ENCODE measurements at regions not wholly inside any gene's neighbourhood (a gene's known extent, or its start where the extent isn't known, plus 50 kb on each side); places are given as distances from the start of the nearest gene placed in this dataset.

- TF ChIP-seq NFYB (CRISPR knock-in tag; conservative IDR thresholded peaks at IDR 0.05; ENCODE audit: low read depth) (no peak), ATF1 (CRISPR knock-in tag; IDR thresholded peaks at IDR 0.05) (no peak)
Measured at GRCh38 chr2:107412981-107413380, 413.7 kb upstream of the RGPD4 start (continued).

GRCh38 chr2:107414376-107414775 lies 412.3 kb upstream of the RGPD4 start:
- CTCF ChIA-PET = no interaction called here

GRCh38 chr2:107418708-107419107 lies 408.0 kb upstream of the RGPD4 start:
- Mint-ChIP-seq H3K27me3 (ENCODE audit: low read depth) (no peaks in the 10 kb centered on the region), H3K4me3 (no peak overlapping the region), H3K4me1 (no peaks in the 10 kb centered on the region), H3K9me3 (no peaks in the 10 kb centered on the region), H3K27ac (no peak overlapping the region), H3K36me3 (no peaks in the 10 kb centered on the region)
- ATAC-seq (no peak), DNase-seq (ENCODE audit: low spot score) (no peak)
- ChIA-PET POLR2A (no interaction called here), CTCF (no interaction called here)
- no peak for TF ChIP-seq JUN (CRISPR knock-in tag; IDR thresholded peaks at IDR 0.05)
- TF ChIP-seq TCF7 (CRISPR knock-in tag; IDR thresholded peaks at IDR 0.05; ENCODE audit: low read depth) = no peak
- no peak for TF ChIP-seq FOXP4 (CRISPR knock-in tag; IDR thresholded peaks at IDR 0.05)
- no peak for TF ChIP-seq SOX15 (CRISPR knock-in tag; IDR thresholded peaks at IDR 0.05)
- TF ChIP-seq MYBL2 (CRISPR knock-in tag; IDR thresholded peaks at IDR 0.05) = no peak
- TF ChIP-seq TP53 (CRISPR knock-in tag; IDR thresholded peaks at IDR 0.05) = no peak
- no peak for TF ChIP-seq NR2C2 (CRISPR knock-in tag; IDR thresholded peaks at IDR 0.05)
- TF ChIP-seq EMX1 (CRISPR knock-in tag; IDR thresholded peaks at IDR 0.05) = no peak
- no peak for TF ChIP-seq ETV6 (CRISPR knock-in tag; IDR thresholded peaks at IDR 0.05)
- no peak for TF ChIP-seq RORB (CRISPR knock-in tag; IDR thresholded peaks at IDR 0.05)

More at GRCh38 chr2:107414376-107414775, 412.3 kb upstream of the RGPD4 start:
- POLR2A ChIA-PET = no interaction called here
- no peak for TF ChIP-seq PRDM15 (CRISPR knock-in tag; IDR thresholded peaks at IDR 0.05)
- TF ChIP-seq MYBL2 (CRISPR knock-in tag; IDR thresholded peaks at IDR 0.05) = no peak
- H3K36me3 Mint-ChIP-seq = no peaks in the 10 kb centered on the region
- H3K27ac Mint-ChIP-seq = no peak overlapping the region
- H3K4me3 Mint-ChIP-seq = no peak overlapping the region
- ATAC-seq (no peak), DNase-seq (ENCODE audit: low spot score) (no peak)
- H3K4me1 Mint-ChIP-seq = no peaks in the 10 kb centered on the region
- peaks cover 6% of the 10 kb centered on the region; the same call in 1 of the 2 replicates for H3K9me3 Mint-ChIP-seq
- no peaks in the 10 kb centered on the region for H3K27me3 Mint-ChIP-seq (ENCODE audit: low read depth)

GRCh38 chr2:107419191-107419590 lies 407.5 kb upstream of the RGPD4 start:
- H3K27me3 Mint-ChIP-seq (ENCODE audit: low read depth) = no peaks in the 10 kb centered on the region
- ATAC-seq (no peak), DNase-seq (ENCODE audit: low spot score) (no peak)
- no peaks in the 10 kb centered on the region for H3K36me3 Mint-ChIP-seq
- H3K27ac Mint-ChIP-seq = no peak overlapping the region
- TF ChIP-seq ATF2 (CRISPR knock-in tag; IDR thresholded peaks at IDR 0.05; ENCODE audit: borderline replicate concordance, low read depth) (no peak), TEAD4 (CRISPR knock-in tag; IDR thresholded peaks at IDR 0.05) (no peak), ZNF121 (CRISPR knock-in tag; IDR thresholded peaks at IDR 0.05) (no peak), ETV6 (CRISPR knock-in tag; IDR thresholded peaks at IDR 0.05) (no peak)
- POLR2A ChIA-PET = no interaction called here
- H3K4me1 Mint-ChIP-seq = no peaks in the 10 kb centered on the region
- CTCF ChIA-PET = no interaction called here
- H3K9me3 Mint-ChIP-seq = no peaks in the 10 kb centered on the region
- no peak overlapping the region for H3K4me3 Mint-ChIP-seq
